Mesothelial cell of epicardium (in vitro differentiated cells): ENCODE measurements at regions not wholly inside any gene's neighbourhood (a gene's known extent, or its start where the extent isn't known, plus 50 kb on each side); places are given as distances from the start of the nearest gene placed in this dataset.

Experiments
- DNase-seq, 2 experiments: peaks; one replicate each; pipeline ENCODE4 v3.0.0; 2021; ENCODE audit warnings: low spot score in 2 of 2; ENCODE audit not compliant: unreplicated experiment in 2 of 2
- H3K27ac Mint-ChIP-seq: 2 replicates; pipeline ENCODE4 v1.8.0; 2021; ENCODE audit warnings: mixed read lengths
- H3K27me3 Mint-ChIP-seq: 2 replicates; pipeline ENCODE4 v1.8.0; 2021; ENCODE audit warnings: low read depth, mixed read lengths
- H3K36me3 Mint-ChIP-seq: 2 replicates; pipeline ENCODE4 v1.8.0; 2021; ENCODE audit warnings: mixed read lengths
- H3K4me1 Mint-ChIP-seq: 2 replicates; pipeline ENCODE4 v1.8.0; 2021; ENCODE audit warnings: mixed read lengths
- H3K4me3 Mint-ChIP-seq: 2 replicates; pipeline ENCODE4 v1.8.0; 2021; ENCODE audit warnings: mild to moderate bottlenecking, moderate library complexity, mixed read lengths
- H3K9me3 Mint-ChIP-seq: 2 replicates; pipeline ENCODE4 v1.8.0; 2021; ENCODE audit warnings: mixed read lengths
- TF ChIP-seq, protein P1 (sequence below): fragments of 200-600 bp; sonication (generic); IDR thresholded peaks from one replicate; pipeline ENCODE4 v1.5.0; 2021; ENCODE audit warnings: antibody characterized with exemption; ENCODE audit not compliant: unreplicated experiment

DNA sequence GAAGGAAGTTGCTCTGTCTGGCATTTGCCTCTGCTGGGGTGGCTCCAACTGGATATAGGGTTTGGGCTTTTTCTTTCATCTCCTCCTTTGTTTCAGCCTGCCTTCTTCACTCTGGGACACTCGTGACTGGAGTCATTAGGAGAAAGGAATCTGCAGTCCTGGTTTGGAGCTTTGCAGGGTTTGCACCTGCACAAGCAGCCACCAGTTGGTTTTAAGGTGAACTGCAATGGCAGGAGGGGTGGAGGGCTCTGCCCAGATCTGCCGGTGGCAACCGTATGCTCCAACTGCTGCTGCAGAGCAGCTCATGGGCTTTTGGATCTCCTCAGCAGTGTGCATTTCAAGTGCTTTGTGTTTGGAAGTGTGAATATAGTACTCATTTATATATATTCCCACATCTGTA is 131.3 kb upstream of the MGAT5 start:
- Mint-ChIP-seq H3K4me1 (peaks cover 29% of the 10 kb centered on the region), H3K27me3 (no peaks in the 10 kb centered on the region), H3K4me3 (peak overlapping the region; percentile 74), H3K27ac (peak overlapping the region; percentile 66), H3K9me3 (no peaks in the 10 kb centered on the region), H3K36me3 (no peaks in the 10 kb centered on the region)
- TF ChIP-seq, protein P1, sequence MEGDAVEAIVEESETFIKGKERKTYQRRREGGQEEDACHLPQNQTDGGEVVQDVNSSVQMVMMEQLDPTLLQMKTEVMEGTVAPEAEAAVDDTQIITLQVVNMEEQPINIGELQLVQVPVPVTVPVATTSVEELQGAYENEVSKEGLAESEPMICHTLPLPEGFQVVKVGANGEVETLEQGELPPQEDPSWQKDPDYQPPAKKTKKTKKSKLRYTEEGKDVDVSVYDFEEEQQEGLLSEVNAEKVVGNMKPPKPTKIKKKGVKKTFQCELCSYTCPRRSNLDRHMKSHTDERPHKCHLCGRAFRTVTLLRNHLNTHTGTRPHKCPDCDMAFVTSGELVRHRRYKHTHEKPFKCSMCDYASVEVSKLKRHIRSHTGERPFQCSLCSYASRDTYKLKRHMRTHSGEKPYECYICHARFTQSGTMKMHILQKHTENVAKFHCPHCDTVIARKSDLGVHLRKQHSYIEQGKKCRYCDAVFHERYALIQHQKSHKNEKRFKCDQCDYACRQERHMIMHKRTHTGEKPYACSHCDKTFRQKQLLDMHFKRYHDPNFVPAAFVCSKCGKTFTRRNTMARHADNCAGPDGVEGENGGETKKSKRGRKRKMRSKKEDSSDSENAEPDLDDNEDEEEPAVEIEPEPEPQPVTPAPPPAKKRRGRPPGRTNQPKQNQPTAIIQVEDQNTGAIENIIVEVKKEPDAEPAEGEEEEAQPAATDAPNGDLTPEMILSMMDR = no peak
- no peak for DNase-seq

DNA sequence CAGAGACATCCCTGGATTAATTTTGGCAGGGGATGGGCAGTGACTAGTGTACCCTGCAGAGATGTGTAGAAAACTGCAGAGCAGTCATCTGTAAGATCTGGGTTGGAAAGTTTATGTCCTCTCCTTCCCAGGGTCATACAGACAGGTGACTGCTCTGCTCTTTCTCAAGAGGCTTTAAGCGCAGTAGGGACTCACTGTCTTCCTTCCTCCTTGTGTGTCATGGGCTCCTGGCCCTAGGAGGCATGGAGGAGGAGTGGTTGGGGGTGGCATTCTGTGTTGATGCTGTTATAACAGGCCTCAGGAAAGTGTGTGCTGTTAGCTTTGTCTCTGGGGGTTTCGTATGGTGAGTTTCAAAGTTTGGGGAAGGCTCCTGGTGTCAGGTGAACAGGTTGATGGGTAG is 130.5 kb upstream of the MGAT5 start:
- DNase-seq = no peak
- Mint-ChIP-seq H3K4me1 (peaks cover 29% of the 10 kb centered on the region), H3K9me3 (no peaks in the 10 kb centered on the region), H3K4me3 (no peak overlapping the region), H3K27ac (no peak overlapping the region), H3K27me3 (no peaks in the 10 kb centered on the region), H3K36me3 (no peaks in the 10 kb centered on the region)
- TF ChIP-seq, protein P1 = no peak

DNA sequence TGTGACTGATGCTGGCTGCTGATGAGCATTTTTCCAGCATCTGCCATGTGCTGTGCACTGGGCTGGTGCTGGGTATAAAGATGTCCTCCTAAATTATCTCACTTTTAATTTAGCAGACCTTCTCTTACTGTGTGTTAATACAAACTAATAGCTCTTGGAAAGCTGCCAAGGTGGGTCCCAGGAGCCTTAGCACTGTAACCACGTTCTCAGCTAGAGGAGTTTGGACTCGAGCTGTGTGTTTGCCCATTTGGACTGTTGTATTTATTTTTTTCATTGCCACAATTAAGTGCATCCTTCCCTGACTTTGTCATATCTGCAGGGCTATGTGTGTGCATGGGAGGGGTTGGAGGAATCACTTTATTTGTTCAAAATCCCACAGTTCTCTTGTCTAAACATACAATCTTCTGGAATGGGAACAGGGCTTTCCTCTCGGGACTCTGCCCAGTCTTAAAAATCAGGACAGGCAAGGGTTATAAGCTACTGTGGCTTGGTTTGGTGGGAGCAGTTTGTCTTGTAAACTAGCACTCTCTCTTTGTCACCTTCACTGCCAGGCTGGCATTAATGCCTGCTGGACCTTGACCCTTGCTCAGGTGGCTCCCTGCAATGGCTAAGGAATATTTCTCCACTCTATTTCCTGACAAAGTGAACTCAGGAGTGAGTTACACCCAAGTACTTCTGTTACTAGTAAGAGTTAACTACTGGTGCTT is 129.7 kb upstream of the MGAT5 start:
- Mint-ChIP-seq H3K4me3 (no peak overlapping the region), H3K27me3 (no peaks in the 10 kb centered on the region), H3K36me3 (no peaks in the 10 kb centered on the region), H3K4me1 (peaks cover 22% of the 10 kb centered on the region), H3K27ac (no peak overlapping the region), H3K9me3 (no peaks in the 10 kb centered on the region)
- DNase-seq = no peak
- TF ChIP-seq, protein P1 = no peak

DNA sequence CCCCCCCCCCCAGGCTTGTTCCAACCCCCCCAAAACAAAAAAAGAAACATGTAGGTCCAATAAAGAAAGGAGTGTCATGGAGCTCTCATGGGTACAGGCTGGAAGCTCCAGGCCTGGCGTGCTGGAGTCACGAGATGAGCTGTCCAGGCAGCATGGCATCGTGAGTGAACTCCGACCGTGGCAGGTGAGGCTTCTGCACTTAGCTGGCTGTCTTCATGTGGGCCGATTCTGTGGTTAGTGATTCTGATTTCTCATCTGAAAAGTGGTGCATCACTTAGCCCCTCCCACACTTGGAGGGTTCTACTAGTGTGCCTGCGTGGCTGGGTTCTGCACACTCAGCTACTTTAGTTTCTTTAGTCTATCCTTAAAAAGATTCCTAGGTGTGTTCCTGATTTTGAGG is 126.4 kb upstream of the MGAT5 start:
- no peak overlapping the region for H3K4me3 Mint-ChIP-seq

DNA sequence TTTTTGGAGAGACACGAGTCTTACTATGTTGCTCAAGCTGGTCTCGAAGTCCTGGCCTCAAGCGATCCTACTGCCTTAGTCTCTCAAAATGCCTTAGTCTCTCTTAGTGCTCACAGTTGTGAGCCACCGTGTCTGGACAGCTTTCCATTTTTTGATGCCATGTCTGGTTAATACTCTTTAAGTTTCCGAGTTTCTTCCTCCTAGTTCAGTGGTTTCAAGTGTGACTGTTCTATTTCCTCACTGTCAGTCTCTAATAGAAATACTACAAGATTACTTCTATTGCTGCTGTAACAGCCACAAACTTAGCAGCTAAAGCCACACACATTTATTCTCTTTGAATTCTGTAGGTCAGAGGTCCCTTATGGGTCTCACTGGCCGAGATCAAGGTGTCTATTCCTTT is 125.1 kb upstream of the MGAT5 start:
- DNase-seq = no peak
- H3K4me1 Mint-ChIP-seq = peaks cover 6% of the 10 kb centered on the region
- TF ChIP-seq, protein P1 = no peak
- no peaks in the 10 kb centered on the region for H3K36me3 Mint-ChIP-seq
- no peaks in the 10 kb centered on the region for H3K9me3 Mint-ChIP-seq
- H3K4me3 Mint-ChIP-seq = no peak overlapping the region
- H3K27ac Mint-ChIP-seq = no peak overlapping the region
- no peaks in the 10 kb centered on the region for H3K27me3 Mint-ChIP-seq

More for the DNA sequence above, 126.4 kb upstream of the MGAT5 start:
- no peak for DNase-seq
- H3K36me3 Mint-ChIP-seq = no peaks in the 10 kb centered on the region
- H3K27ac Mint-ChIP-seq = no peak overlapping the region
- peaks cover 13% of the 10 kb centered on the region for H3K4me1 Mint-ChIP-seq
- H3K27me3 Mint-ChIP-seq = no peaks in the 10 kb centered on the region
- H3K9me3 Mint-ChIP-seq = no peaks in the 10 kb centered on the region
- TF ChIP-seq, protein P1 = no peak
